Neural cell (in vitro differentiated cells): ENCODE measurements at regions not wholly inside any gene's neighbourhood (a gene's known extent, or its start where the extent isn't known, plus 50 kb on each side); places are given as distances from the start of the nearest gene placed in this dataset.

Source experiments
- EZH2 ChIP-seq: fragments of 200-600, 300-800 bp; shearing (Covaris generic), sonication (generic); IDR thresholded peaks from 2 replicates; pipeline ENCODE4 v1.6.1; 2014; ENCODE audit warnings: antibody characterized with exemption, low read length, borderline replicate concordance, mild to moderate bottlenecking; ENCODE audit not compliant: insufficient read depth, poor library complexity, severe bottlenecking
- TF ChIP-seq, protein P1 (sequence below): fragments of 450-650 bp; IDR thresholded peaks from 2 replicates; pipeline ENCODE4 v1.5.1; 2014; ENCODE audit warnings: antibody characterized with exemption, mild to moderate bottlenecking, moderate library complexity; ENCODE audit not compliant: poor library complexity, severe bottlenecking

DNA sequence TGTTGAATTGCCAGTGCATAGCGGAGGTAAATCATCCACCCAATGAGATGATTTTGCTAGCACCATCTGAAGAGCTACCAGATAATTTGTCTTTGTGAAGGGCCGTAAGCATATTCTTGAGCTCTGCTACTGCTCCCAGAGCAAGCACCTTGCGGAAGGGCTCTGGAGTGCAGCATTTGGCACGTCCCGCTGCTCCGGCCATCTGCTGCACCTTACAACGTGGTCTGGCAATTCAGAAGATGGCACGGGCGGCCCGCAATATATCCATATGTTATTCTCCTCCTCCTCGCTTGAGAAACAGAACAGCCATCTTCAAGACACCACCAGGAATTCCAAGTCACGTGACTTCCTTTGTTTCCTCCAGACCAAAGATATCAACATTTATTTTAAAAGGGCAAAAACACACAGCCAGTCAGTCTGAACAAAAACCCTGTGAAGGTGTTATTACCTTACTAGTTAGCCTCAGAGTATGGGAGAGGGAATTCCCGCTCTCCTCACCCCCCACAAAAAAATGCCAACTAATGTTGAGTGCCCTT is 1095.7 kb upstream of the TENM3 start:
- TF ChIP-seq, protein P1, sequence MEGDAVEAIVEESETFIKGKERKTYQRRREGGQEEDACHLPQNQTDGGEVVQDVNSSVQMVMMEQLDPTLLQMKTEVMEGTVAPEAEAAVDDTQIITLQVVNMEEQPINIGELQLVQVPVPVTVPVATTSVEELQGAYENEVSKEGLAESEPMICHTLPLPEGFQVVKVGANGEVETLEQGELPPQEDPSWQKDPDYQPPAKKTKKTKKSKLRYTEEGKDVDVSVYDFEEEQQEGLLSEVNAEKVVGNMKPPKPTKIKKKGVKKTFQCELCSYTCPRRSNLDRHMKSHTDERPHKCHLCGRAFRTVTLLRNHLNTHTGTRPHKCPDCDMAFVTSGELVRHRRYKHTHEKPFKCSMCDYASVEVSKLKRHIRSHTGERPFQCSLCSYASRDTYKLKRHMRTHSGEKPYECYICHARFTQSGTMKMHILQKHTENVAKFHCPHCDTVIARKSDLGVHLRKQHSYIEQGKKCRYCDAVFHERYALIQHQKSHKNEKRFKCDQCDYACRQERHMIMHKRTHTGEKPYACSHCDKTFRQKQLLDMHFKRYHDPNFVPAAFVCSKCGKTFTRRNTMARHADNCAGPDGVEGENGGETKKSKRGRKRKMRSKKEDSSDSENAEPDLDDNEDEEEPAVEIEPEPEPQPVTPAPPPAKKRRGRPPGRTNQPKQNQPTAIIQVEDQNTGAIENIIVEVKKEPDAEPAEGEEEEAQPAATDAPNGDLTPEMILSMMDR, result no peak
- no peak for TF ChIP-seq EZH2
